ENCODE measurements at regions not wholly inside any gene's neighbourhood (a gene's known extent, or its start where the extent isn't known, plus 50 kb on each side); places are given as distances from the start of the nearest gene placed in this dataset.

GRCh38 chr16:86994651-86995171 lies 322.5 kb downstream of the C16orf95 start:
- no peaks in the 10 kb centered on the region for H3K36me3 ChIP-seq
- no peak overlapping the region for H3K4me2 ChIP-seq
- no peak overlapping the region for H3K4me3 ChIP-seq
- H3K9ac ChIP-seq: no peak overlapping the region
- no peaks in the 10 kb centered on the region for H3K27me3 ChIP-seq
- no peak for TF ChIP-seq Cebpa-rat (IDR thresholded peaks at IDR 0.05)
- H3K27ac ChIP-seq: no peak overlapping the region
- no peaks in the 10 kb centered on the region for H3K9me3 ChIP-seq
- H3K4me1 ChIP-seq: peaks cover 13% of the 10 kb centered on the region
- no peaks in the 10 kb centered on the region for H4K20me1 ChIP-seq

GRCh38 chr16:86995456-86995855 lies 321.7 kb downstream of the C16orf95 start:
- no peak overlapping the region for H3K4me3 ChIP-seq
- no peak for TF ChIP-seq Cebpa-rat (IDR thresholded peaks at IDR 0.05)
- H3K4me2 ChIP-seq: no peak overlapping the region
- no peak overlapping the region for H3K9ac ChIP-seq
- H3K27me3 ChIP-seq: no peaks in the 10 kb centered on the region
- H3K27ac ChIP-seq: no peak overlapping the region
- H3K9me3 ChIP-seq: no peaks in the 10 kb centered on the region
- H3K4me1 ChIP-seq: peaks cover 6% of the 10 kb centered on the region
- no peaks in the 10 kb centered on the region for H4K20me1 ChIP-seq
- H3K36me3 ChIP-seq: no peaks in the 10 kb centered on the region

DNA sequence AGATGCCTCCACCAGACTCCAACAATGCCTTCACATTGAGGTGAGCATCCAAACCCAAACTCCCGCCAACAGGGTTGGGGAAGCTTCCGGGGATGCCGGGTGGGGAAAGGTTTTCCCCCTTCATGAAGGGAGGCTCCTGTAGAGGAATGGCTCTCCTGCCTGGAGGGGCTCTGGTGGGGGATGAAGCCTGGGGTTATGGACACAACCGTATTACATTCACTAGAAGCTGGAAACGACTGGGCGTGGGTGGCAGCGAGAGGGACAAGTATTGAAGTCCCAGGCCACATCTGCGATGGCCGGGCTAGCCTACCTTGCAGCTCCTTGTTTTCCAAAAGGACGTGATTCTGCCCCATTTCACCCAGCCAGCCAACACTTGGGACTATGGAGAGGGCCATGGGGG lies 321.1 kb downstream of the C16orf95 start:
- H3K4me2 ChIP-seq: no peak overlapping the region
- H3K4me3 ChIP-seq: no peak overlapping the region
- H3K9me3 ChIP-seq: no peaks in the 10 kb centered on the region
- H3K27ac ChIP-seq: no peak overlapping the region
- H3K36me3 ChIP-seq: no peaks in the 10 kb centered on the region
- no peaks in the 10 kb centered on the region for H4K20me1 ChIP-seq
- no peak overlapping the region for H3K9ac ChIP-seq
- H3K27me3 ChIP-seq: no peaks in the 10 kb centered on the region
- H3K4me1 ChIP-seq: no peaks in the 10 kb centered on the region
- no peak for TF ChIP-seq Cebpa-rat (IDR thresholded peaks at IDR 0.05)

DNA sequence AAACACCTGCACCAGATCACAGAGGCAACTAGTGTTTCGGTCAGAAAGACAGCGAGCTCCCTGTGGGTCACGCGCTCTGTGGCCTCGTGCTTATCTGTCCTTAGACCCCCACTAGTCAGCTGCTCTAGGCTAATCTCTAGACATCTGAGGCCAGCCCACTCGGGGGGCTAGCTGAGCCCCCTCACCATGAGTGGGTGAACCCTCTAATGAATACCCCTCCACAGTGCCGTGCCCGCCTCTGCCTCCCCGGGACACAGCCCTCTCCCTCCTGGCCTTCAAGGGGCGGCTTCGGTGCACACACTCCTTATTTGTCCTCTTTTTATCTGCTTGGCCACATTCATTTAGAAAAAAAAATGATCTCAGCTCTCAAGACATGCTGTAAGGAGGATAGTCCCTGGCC lies 320.1 kb downstream of the C16orf95 start:
- no peaks in the 10 kb centered on the region for H3K27me3 ChIP-seq
- no peak overlapping the region for H3K9ac ChIP-seq
- H3K27ac ChIP-seq: no peak overlapping the region
- H4K20me1 ChIP-seq: no peaks in the 10 kb centered on the region
- H3K4me1 ChIP-seq: no peaks in the 10 kb centered on the region
- no peak overlapping the region for H3K4me3 ChIP-seq
- TF ChIP-seq Cebpa-rat (IDR thresholded peaks at IDR 0.05): no peak
- H3K36me3 ChIP-seq: no peaks in the 10 kb centered on the region
- H3K4me2 ChIP-seq: no peak overlapping the region
- H3K9me3 ChIP-seq: 0 out of 2 replicates have a peak, but pooled peaks cover 3% of the 10 kb centered on the region

GRCh38 chr16:86998196-86999001 lies 318.8 kb downstream of the C16orf95 start:
- no peak for TF ChIP-seq Cebpa-rat (IDR thresholded peaks at IDR 0.05)
- Histone ChIP-seq H3K9me3 (0 out of 2 replicates have a peak, but pooled peaks cover 3% of the 10 kb centered on the region), H3K27ac (no peak overlapping the region), H3K9ac (no peak overlapping the region), H3K4me1 (no peaks in the 10 kb centered on the region), H3K4me3 (no peak overlapping the region), H4K20me1 (no peaks in the 10 kb centered on the region), H3K27me3 (no peaks in the 10 kb centered on the region), H3K36me3 (no peaks in the 10 kb centered on the region), H3K4me2 (no peak overlapping the region)

GRCh38 chr16:87000001-87000400 lies 317.2 kb downstream of the C16orf95 start:
- no peak overlapping the region for H3K9ac ChIP-seq
- H3K4me3 ChIP-seq: no peak overlapping the region
- H3K27ac ChIP-seq: no peak overlapping the region
- H3K4me2 ChIP-seq: no peak overlapping the region
- H3K4me1 ChIP-seq: no peaks in the 10 kb centered on the region
- TF ChIP-seq Cebpa-rat (IDR thresholded peaks at IDR 0.05): no peak
- H3K27me3 ChIP-seq: no peaks in the 10 kb centered on the region
- no peaks in the 10 kb centered on the region for H3K36me3 ChIP-seq
- no peaks in the 10 kb centered on the region for H4K20me1 ChIP-seq
- peaks cover 12% of the 10 kb centered on the region; the same call in 1 of the 2 replicates for H3K9me3 ChIP-seq

DNA sequence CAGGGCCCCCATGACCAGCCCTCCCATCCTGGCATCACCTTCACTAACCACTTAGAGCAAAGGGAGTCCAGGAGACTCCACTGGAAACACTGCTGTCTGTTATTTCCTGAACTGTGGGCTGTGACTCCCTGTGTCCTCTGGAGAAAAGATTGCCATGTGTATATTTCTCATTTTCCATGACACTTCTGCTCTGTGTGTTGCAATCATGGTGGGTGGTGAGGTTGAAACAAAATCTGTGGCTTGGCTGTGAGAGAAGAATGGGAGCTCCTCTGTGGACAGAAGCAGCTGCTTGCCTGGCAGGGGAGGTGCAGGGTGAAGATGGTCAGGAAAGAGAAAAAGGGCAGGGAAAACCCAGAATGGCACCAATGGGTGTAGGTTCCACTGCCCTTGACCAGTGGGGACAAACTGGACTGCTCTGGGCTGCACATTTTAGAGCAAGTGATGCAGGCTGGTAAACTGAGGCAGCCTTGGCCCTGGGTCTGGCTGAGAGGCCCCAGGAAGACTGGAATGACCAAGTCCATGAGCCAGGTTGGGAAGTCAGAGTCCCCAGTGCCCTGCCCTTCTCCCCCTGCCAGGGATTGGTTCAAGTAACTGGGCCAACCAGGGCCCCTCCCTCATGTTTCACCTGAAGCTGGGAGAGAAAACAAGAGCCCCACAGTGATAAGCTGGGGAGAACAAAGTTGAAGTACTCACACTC lies 314.3 kb downstream of the C16orf95 start:
- Histone ChIP-seq H3K4me3 (no peak overlapping the region), H3K27me3 (no peaks in the 10 kb centered on the region), H3K36me3 (no peaks in the 10 kb centered on the region), H3K4me2 (no peak overlapping the region), H3K4me1 (no peaks in the 10 kb centered on the region), H3K27ac (no peak overlapping the region), H4K20me1 (no peaks in the 10 kb centered on the region), H3K9ac (no peak overlapping the region), H3K9me3 (peaks cover 12% of the 10 kb centered on the region; the same call in 1 of the 2 replicates)
- TF ChIP-seq Cebpa-rat (IDR thresholded peaks at IDR 0.05): no peak

DNA sequence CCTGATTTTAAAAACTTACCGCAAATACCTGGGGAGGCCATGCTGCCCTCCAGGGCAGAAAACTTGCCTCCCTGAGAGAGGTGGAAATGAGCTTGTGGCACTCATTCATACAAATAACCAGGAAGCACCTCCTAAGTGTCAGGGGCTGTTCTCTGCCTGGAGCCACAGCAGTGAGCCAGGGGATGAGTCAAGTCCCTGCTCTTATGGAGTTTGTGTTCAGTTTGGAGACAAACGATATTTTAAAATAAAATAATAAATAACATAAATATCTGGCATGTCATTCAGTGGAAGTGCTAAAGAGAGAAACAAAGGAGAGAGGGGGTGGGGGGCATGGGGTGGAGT lies 313.8 kb downstream of the C16orf95 start:
- no peak for TF ChIP-seq Cebpa-rat (IDR thresholded peaks at IDR 0.05)
- H3K27me3 ChIP-seq: no peaks in the 10 kb centered on the region
- H3K27ac ChIP-seq: no peak overlapping the region

GRCh38 chr16:87006021-87006420 lies 311.2 kb downstream of the C16orf95 start:
- Histone ChIP-seq H3K9me3 (peaks cover 12% of the 10 kb centered on the region; the same call in 1 of the 2 replicates), H3K27ac (no peak overlapping the region), H3K9ac (no peak overlapping the region), H3K4me3 (no peak overlapping the region), H3K27me3 (no peaks in the 10 kb centered on the region), H3K4me2 (no peak overlapping the region), H4K20me1 (no peaks in the 10 kb centered on the region), H3K4me1 (no peaks in the 10 kb centered on the region), H3K36me3 (no peaks in the 10 kb centered on the region)
- TF ChIP-seq Cebpa-rat (IDR thresholded peaks at IDR 0.05): no peak

More for the DNA sequence above, 313.8 kb downstream of the C16orf95 start:
- Histone ChIP-seq H3K4me3 (no peak overlapping the region), H3K4me1 (no peaks in the 10 kb centered on the region), H3K9ac (no peak overlapping the region), H3K36me3 (no peaks in the 10 kb centered on the region), H3K4me2 (no peak overlapping the region), H4K20me1 (no peaks in the 10 kb centered on the region), H3K9me3 (peaks cover 12% of the 10 kb centered on the region; the same call in 1 of the 2 replicates)

Measured in BLaER1 (cell line).